H1 (cell line): ENCODE measurements at regions not wholly inside any gene's neighbourhood (a gene's known extent, or its start where the extent isn't known, plus 50 kb on each side); places are given as distances from the start of the nearest gene placed in this dataset.

Source experiments
- CBX5 ChIP-seq: fragments of 300-800, 300-1000 bp; sonication (generic); IDR thresholded peaks from 2 replicates; pipeline ENCODE4 v1.7.1; 2016; ENCODE audit warnings: antibody characterized with exemption, low read length, low read depth
- CHD2 ChIP-seq: IDR thresholded peaks from 2 replicates; pipeline ENCODE4 v1.6.1; 2012; ENCODE audit warnings: low read length, improper control_type of control experiment
- CTCF ChIP-seq, 3 experiments: IDR thresholded peaks; 1 replicate in 2 of 3; 2 replicates in 1 of 3; pipeline versions ENCODE4 v1.5.1 to v1.6.1; 2011; ENCODE audit warnings: low read length in 3 of 3, mild to moderate bottlenecking in 3 of 3, inconsistent platforms in 2 of 3, low read depth in 1 of 3, moderate library complexity in 1 of 3; ENCODE audit not compliant: insufficient read depth in 1 of 3; ENCODE audit errors: control extremely low read depth in 1 of 3
- EZH2 ChIP-seq: fragments of 200-600 bp; sonication (generic); IDR thresholded peaks from 2 replicates; pipeline ENCODE4 v1.7.1; 2012; ENCODE audit warnings: low read depth, mild to moderate bottlenecking, moderate library complexity, low read length, inconsistent platforms; ENCODE audit not compliant: severe bottlenecking
- FOSL1 ChIP-seq: IDR thresholded peaks from 2 replicates; pipeline ENCODE4 v1.6.1; 2011; ENCODE audit warnings: mild to moderate bottlenecking, low read depth, low read length, moderate library complexity; ENCODE audit not compliant: insufficient read depth
- POLR2A ChIP-seq, 2 experiments: IDR thresholded peaks; 1 replicate in 1 of 2; 2 replicates in 1 of 2; pipeline ENCODE4 v1.6.1; 2011; ENCODE audit warnings: low read depth in 2 of 2, low read length in 2 of 2, mild to moderate bottlenecking in 2 of 2; ENCODE audit errors: control extremely low read depth in 1 of 2
- TAF1 ChIP-seq: IDR thresholded peaks from 2 replicates; pipeline ENCODE4 v1.6.1; 2011; ENCODE audit warnings: mild to moderate bottlenecking, low read depth, low read length
- YY1 ChIP-seq: IDR thresholded peaks from 2 replicates; pipeline ENCODE4 v1.6.1; 2011; ENCODE audit warnings: low read depth, mild to moderate bottlenecking, low read length

- no peak for TF ChIP-seq FOSL1
- TF ChIP-seq CTCF (IDR thresholded peaks at IDR 0.05; ENCODE audit: control extremely low read depth in 1 of 3, insufficient read depth in 1 of 3, low read depth in 1 of 3, low read length in 3 of 3), result no peak
- no peak for TF ChIP-seq YY1
- TF ChIP-seq CHD2, result no peak
- no peak for TF ChIP-seq CBX5
- TF ChIP-seq EZH2, result no peak
- no peak for TF ChIP-seq POLR2A (IDR thresholded peaks at IDR 0.05; ENCODE audit: control extremely low read depth in 1 of 2, low read depth in 2 of 2, low read length in 2 of 2)
- no peak for TF ChIP-seq TAF1
These were observed 238.8 kb upstream of the PCDH20 start for GRCh38 chr13:61654481-61654880.
